ENCODE measurements at regions not wholly inside any gene's neighbourhood (a gene's known extent, or its start where the extent isn't known, plus 50 kb on each side); places are given as distances from the start of the nearest gene placed in this dataset.

- TF ChIP-seq, protein P1, sequence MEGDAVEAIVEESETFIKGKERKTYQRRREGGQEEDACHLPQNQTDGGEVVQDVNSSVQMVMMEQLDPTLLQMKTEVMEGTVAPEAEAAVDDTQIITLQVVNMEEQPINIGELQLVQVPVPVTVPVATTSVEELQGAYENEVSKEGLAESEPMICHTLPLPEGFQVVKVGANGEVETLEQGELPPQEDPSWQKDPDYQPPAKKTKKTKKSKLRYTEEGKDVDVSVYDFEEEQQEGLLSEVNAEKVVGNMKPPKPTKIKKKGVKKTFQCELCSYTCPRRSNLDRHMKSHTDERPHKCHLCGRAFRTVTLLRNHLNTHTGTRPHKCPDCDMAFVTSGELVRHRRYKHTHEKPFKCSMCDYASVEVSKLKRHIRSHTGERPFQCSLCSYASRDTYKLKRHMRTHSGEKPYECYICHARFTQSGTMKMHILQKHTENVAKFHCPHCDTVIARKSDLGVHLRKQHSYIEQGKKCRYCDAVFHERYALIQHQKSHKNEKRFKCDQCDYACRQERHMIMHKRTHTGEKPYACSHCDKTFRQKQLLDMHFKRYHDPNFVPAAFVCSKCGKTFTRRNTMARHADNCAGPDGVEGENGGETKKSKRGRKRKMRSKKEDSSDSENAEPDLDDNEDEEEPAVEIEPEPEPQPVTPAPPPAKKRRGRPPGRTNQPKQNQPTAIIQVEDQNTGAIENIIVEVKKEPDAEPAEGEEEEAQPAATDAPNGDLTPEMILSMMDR (IDR thresholded peaks at IDR 0.05) = no peak
- TF ChIP-seq POLR2AphosphoS5 (IDR thresholded peaks at IDR 0.05; ENCODE audit: insufficient read depth in 1 of 2, low read depth in 1 of 2) = no peak
These were observed 371.6 kb upstream of the EMCN start for GRCh38 chr4:100889401-100889800.

Measured in vagina (tissue), 2 donors.